Adrenal gland (tissue), 5 donors: ENCODE measurements at regions not wholly inside any gene's neighbourhood (a gene's known extent, or its start where the extent isn't known, plus 50 kb on each side); places are given as distances from the start of the nearest gene placed in this dataset.

ENCODE experiments used
- CTCF ChIP-seq, 6 experiments: fragments of 450-650 bp in 4 of 6; fragments of 200-600 bp in 2 of 6; sonication (generic) in 1 of 6; IDR thresholded peaks; 1 replicate in 5 of 6; 2 replicates in 1 of 6; pipeline versions ENCODE4 v1.5.1 to v1.8.0; 2016 to 2021; ENCODE audit warnings: antibody characterized with exemption in 6 of 6, mild to moderate bottlenecking in 2 of 6, moderate library complexity in 1 of 6
- POLR2A ChIP-seq, 2 donors: fragments of 450-650 bp; IDR thresholded peaks; one replicate each; pipeline ENCODE4 v1.6.1; 2017; ENCODE audit warnings: antibody characterized with exemption in 2 of 2, mild to moderate bottlenecking in 2 of 2, moderate library complexity in 1 of 2
- donor health status: DM: no; HTN: no; CAD: no.

DNA sequence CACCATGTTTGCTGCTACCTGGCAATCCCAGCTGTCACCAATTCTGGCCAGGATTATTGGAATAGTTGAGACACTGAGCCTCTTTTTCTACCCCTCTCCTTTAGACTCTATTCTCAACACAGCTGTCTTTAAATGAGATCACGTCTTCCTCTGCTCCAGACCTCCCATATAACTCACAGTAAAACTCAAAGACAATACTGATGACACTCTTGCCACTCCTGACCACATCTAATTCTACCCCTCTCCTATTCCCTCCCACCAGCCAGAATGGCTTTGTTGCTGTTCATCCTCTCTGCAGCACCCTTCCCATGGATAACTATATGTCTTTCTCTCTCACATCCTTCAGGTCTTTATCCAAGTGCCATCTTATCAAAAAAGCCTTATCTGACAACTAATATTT, 188.6 kb upstream of the IL15 start:
- TF ChIP-seq CTCF (IDR thresholded peaks at IDR 0.05) (no peak), POLR2A (IDR thresholded peaks at IDR 0.05) (no peak)
